ENCODE measurements at regions not wholly inside any gene's neighbourhood (a gene's known extent, or its start where the extent isn't known, plus 50 kb on each side); places are given as distances from the start of the nearest gene placed in this dataset.

DNA sequence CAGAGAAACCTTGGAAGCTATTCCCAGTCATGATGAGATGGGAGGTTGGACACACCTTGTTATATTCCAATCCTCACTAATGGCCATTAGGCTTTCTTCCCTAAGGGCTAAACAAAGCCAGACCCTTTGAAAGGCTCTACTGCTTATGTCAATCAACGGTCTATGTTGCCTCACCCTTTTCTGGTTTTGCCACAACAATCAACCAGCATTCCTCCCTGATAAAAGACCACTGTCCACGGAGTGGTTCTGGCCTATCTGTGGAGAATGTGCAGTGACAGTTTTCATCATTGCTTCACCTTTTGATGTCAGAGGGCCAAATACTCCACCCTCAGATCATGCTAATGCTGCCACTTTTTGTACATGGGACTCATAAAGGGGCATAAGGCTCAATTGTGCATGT, 913.4 kb downstream of the RPA4 start:
- TF ChIP-seq, protein P1, sequence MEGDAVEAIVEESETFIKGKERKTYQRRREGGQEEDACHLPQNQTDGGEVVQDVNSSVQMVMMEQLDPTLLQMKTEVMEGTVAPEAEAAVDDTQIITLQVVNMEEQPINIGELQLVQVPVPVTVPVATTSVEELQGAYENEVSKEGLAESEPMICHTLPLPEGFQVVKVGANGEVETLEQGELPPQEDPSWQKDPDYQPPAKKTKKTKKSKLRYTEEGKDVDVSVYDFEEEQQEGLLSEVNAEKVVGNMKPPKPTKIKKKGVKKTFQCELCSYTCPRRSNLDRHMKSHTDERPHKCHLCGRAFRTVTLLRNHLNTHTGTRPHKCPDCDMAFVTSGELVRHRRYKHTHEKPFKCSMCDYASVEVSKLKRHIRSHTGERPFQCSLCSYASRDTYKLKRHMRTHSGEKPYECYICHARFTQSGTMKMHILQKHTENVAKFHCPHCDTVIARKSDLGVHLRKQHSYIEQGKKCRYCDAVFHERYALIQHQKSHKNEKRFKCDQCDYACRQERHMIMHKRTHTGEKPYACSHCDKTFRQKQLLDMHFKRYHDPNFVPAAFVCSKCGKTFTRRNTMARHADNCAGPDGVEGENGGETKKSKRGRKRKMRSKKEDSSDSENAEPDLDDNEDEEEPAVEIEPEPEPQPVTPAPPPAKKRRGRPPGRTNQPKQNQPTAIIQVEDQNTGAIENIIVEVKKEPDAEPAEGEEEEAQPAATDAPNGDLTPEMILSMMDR (IDR thresholded peaks at IDR 0.05) = no peak
- TF ChIP-seq, protein P2, sequence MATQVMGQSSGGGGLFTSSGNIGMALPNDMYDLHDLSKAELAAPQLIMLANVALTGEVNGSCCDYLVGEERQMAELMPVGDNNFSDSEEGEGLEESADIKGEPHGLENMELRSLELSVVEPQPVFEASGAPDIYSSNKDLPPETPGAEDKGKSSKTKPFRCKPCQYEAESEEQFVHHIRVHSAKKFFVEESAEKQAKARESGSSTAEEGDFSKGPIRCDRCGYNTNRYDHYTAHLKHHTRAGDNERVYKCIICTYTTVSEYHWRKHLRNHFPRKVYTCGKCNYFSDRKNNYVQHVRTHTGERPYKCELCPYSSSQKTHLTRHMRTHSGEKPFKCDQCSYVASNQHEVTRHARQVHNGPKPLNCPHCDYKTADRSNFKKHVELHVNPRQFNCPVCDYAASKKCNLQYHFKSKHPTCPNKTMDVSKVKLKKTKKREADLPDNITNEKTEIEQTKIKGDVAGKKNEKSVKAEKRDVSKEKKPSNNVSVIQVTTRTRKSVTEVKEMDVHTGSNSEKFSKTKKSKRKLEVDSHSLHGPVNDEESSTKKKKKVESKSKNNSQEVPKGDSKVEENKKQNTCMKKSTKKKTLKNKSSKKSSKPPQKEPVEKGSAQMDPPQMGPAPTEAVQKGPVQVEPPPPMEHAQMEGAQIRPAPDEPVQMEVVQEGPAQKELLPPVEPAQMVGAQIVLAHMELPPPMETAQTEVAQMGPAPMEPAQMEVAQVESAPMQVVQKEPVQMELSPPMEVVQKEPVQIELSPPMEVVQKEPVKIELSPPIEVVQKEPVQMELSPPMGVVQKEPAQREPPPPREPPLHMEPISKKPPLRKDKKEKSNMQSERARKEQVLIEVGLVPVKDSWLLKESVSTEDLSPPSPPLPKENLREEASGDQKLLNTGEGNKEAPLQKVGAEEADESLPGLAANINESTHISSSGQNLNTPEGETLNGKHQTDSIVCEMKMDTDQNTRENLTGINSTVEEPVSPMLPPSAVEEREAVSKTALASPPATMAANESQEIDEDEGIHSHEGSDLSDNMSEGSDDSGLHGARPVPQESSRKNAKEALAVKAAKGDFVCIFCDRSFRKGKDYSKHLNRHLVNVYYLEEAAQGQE (IDR thresholded peaks at IDR 0.05; ENCODE audit: insufficient read depth in 1 of 2, low read depth in 2 of 2, low read length in 1 of 2) = no peak
- TF ChIP-seq SIN3A (IDR thresholded peaks at IDR 0.05; ENCODE audit: borderline replicate concordance, insufficient read depth, low read depth, low read length) = no peak
- TF ChIP-seq POLR2AphosphoS5 (IDR thresholded peaks at IDR 0.05; ENCODE audit: low read depth, low read length) = no peak
